Suppressor macrophage treated with lipopolysaccharide for 4 hours (primary cell): ENCODE measurements at regions not wholly inside any gene's neighbourhood (a gene's known extent, or its start where the extent isn't known, plus 50 kb on each side); places are given as distances from the start of the nearest gene placed in this dataset.

ENCODE experiments used
- DNase-seq: peaks from one replicate; pipeline ENCODE4 v3.0.0-alpha.2; 2020

DNA sequence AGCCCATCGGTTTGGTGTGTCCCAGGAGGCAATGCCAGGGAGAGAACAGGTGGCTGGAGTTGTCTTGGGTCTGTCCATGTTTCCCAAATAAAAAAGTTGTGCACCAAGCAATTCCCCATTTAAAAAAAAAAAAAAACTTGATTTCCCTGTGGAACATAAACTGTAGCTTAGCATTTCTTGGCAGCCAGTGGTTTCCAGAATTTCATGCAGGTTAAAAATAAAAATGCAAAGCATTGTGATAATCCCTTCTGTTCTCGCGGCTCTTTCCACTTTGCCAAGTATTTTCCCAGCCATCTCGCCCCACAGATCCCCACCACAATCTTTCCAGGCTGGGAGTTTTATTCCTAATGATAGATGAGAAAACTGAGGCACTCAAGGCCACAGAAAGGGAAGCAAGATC, 51.4 kb upstream of the MSX1 start:
- no peak for DNase-seq

DNA sequence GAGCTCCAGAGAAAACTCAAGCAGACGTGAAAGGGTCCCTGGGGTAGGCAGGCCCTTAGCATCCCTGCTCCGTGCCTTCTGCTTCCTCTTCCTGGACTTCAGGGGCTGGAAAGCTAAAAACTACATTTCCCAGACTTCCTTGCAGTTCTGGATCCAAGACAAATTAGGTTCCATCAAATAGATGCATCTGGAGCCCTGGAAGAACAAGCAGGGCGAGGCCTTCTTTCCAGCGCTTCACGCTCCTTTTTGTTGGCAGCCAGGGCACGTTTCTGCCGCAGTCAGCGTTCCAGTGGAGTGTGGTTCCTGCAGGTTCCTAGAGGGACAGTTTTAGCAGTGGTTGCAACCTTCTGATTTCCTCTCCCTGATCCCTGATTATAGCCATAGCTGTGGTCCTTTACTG, 53.6 kb upstream of the MSX1 start:
- no peak for DNase-seq

DNA sequence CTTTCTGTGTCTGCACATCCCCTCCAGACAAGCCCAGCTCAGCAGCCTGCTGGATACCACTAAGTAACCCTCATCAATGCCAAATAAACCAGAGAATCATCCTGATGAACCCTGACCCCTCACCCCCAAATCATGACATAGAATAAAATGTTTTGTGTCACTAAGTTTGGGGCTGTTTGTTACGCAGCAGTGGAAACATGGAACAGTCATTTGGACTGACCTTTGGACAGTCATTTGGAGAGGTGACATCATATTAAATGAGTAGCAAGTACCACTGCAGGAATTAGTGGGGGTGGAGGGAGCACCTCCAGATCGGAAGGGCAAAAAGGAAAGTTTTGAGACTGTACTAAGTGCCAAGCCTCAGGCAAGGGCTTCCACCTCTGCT, 55.6 kb upstream of the MSX1 start:
- DNase-seq: no peak

DNA sequence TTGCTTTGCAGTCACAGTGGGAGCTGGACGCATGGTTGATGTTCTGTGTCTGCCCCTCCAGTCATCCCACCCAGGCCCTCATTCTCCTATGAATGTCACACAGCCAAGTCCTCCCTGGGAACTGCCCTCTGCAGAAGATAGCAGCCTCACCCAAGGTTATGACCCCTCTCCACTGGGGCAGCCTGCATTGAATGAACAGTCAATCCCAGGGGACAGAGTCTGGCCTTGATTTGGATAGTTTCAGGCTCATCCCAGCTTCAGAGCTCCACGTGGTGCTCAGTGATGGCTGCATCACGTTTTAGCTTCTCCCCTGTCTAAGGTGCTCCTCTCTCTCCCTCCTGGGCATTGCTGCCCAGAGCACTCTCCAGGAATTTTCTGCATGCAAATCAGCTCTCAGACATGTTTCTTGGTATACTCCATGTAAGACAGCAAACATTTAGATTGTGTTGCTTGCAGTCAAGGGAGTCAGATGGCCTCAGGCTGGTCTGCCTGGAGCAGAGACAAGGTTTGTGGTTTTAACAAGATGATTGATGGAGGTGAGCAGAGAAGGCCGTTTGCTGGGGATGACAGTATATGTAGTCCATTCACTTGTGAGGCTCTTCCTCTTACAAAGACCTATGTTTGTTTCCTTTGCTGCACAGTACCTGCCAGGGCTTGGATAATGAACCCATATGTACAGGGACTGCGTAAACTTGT, 56.1 kb upstream of the MSX1 start:
- no peak for DNase-seq

DNA sequence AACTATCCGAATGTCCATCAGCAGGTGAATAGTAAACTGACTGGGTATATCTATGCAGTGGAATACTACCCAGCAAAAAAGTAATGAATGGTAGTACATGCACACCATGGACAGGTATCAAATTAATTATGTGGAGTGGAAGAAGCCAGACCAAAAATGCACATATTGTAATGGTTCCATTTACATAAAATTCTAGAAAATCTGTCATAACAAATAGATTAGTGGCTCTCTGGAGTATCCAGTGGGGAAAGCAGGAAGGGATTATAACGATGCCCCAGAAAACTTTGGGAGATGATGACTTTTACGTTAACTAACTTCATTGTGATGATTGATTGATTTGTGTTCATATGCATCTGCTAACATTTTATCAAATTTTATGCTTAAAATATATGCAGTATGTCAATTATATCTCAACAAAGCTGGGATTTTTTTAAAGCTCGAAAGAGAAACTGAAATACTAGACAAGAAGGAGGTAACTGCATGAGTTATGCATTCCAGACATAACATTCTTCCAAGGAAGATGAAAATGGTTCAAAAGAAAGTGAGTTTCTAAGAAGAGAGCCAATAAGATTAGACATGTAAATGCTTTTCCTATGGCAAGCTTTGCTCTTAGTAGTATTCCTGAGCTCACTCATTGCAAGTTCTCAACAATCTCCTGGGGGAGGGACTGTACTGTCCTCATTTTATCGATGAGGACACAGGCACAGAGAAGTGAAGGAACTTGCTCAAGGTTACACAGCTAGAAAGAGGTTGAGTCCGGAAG, 58.6 kb upstream of the MSX1 start:
- DNase-seq: no peak

DNA sequence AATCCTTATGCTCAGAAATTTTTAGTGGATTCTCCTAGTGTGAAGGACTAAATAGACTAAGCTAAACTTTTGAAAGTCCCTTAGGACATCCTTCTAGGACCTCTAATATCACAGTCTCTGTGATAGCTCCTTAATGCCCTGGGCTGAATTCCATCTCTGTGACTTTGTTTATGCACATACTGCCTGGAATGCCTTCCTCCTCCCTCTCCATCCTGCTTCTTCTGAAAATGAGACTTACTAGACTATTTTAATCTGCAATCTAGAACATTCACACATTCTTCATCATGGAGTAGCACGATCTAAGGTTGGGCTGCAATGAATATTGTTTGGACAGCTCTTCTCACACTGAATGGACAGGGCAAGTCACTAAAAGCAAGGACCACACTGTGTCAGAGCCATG, 65.0 kb upstream of the MSX1 start:
- no peak for DNase-seq

DNA sequence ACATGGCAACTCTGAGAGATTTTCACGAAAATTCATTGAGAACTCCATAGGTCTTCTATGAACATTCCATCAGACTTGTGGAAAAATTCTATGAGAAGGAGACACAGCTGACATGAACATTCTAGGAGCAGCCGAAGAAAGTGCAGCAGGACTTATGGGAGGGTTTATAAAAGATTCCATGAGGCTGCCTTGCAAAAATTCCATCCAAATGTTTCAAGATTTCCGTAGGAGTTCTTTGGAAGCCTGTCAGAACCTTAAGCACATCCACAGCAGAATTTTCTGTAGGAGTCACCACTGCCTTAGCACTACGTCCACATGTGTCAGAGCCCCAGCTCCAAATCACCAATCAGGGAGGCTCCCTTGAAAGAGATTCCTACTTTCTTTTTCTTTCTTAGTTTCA, 67.0 kb upstream of the MSX1 start:
- DNase-seq: no peak

DNA sequence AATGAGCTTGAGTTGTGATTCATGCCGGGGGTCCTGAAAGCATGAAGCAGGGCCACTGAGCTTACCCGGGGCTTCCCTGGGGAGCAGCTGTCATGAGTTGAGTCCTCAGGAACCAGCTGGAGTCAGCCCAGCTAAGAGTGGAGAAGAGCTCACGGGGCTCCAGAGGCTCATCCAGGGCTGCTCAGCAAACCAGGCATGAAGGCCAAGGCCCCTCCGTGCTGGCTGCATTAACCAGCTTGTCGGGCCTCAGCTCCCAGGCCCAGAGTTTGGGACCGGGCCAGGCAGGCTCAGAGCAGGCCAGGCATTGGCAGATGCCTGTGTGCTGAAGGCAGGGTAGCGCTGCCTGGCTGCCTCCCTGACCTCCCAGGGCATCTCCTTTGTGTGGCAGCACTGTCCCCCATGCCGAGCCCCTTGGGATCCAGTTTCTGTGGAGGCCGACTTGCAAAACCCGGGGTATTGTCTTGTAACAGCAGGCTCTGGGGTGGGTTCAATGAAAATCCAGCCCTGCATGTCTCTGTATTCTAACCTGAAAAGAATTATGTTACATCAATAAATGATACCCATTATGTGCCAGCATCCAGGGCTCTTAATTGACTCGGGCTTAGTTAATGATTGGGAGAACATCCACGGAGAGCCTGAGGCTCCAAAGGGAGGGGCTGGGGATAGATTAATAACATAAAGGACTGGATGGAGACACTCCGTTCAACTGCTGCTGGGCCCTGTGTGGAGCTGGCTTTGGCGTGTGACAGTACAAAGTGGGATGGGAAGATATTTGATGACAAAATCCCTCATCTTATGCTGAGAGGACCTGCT, 68.0 kb upstream of the MSX1 start:
- no peak for DNase-seq

DNA sequence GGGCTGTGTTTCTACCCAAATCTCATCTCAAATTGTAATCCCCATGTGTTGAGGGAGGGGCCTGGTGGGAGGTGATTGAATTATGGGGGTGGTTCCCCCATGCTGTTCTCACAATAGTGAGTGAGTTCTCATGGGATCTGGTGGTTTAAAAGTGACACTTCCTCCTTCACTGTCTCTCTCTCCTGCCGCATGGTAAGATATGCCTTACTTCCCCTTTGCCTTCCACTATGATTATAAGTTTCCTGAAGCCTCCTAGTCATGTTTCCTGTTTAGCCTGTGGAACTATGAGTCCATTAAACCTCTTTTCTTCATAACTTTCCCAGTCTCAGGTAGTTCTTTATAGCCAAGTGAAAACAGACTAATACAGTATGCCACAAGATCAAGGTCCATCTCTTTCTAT, 70.0 kb upstream of the MSX1 start:
- peak; percentile 6 for DNase-seq

DNA sequence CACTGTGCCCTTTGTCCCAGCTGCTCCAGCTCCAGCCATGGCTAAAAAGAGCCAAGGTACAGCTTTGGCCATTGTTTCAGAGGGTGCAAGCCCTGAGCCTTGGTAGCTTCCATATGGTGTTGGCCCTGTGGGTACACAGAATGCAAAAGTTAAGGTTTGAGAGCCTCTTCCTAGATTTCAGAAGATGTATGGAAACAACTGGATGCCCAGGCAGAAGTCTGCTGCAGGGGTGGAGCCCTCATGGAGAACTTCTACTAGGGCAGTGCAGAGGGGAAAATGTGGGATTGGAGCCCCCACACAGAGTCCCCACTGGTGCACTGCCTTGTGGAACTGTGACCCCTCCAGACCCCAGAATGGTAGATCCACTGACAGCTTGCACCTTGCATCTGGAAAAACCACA, 70.9 kb upstream of the MSX1 start:
- no peak for DNase-seq

DNA sequence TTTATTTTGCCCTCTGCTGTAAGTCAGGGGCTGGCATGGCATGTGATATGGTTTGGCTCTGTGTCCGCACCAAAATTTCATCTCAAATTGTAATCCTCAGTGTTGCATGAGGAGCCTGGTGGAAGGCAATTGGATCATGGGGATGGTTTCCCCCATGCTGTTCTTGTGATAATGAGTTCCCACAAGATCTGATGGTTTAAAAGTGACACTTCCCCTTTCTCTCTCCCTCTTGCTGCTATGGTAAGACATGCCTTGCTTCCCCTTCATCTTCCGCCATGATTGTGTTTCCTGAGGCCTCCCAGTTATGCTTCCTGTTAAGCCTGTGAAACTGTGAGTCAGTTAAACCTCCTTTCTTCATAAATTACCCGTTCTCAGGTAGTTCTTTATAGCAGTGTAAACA, 72.0 kb upstream of the MSX1 start:
- peak; percentile 10 for DNase-seq

DNA sequence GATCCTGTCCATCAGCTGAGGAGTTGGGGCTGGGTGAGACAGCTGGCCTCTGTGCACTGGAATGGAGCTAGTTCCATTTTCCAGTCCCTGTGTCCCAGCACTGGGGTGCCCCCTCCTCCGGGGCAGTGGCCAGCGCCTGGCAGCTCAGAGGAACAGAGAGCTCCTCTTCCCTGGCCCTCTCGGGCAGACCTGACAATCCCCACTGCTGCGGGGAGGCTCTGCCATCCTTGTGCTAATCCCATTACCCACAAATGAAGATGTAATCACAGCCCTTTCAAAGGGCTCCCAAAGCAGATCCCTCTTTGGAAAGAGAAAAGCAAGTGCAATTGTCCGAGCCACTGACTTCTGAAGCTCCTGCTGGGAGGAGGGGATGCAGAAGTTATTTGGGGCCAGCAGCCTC, 75.1 kb upstream of the MSX1 start:
- DNase-seq: no peak

DNA sequence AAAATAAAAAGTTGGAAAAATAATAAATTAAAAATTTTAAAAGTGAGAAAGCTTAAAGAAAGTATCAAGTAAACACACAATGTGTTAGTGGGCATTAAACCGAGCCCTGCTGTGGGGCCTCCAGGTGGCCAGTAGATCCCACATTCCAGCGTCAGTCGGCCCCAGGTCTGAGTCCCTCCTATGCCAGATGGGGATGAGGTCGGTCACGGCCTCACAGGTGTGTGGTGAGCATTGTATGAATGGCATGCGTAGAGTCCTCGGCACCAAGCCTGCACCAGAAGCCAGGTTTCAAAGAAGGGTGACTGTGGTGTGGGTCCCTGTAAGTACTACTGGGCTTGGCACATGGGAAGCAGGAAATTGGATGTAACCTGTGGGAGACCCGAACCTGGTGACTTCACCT, 75.6 kb upstream of the MSX1 start:
- no peak for DNase-seq

DNA sequence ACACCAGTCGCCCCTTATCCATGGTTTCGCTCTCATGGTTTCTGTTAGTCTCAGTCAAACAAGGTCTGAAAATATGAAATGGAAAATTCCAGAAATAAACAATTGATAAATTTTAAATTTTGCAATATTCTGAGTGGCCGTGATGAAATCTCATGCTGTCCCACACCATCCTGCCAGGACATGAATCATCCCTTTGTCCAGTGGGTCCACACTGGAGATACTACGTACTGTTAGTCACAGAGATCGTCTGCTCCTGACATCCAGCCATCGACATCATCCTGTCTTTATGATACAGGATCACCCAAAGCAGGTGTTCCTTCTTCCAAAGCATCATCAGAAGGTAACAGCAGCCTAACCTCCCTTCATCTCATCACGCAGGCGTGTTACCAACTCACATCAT, 76.5 kb upstream of the MSX1 start:
- DNase-seq: no peak

DNA sequence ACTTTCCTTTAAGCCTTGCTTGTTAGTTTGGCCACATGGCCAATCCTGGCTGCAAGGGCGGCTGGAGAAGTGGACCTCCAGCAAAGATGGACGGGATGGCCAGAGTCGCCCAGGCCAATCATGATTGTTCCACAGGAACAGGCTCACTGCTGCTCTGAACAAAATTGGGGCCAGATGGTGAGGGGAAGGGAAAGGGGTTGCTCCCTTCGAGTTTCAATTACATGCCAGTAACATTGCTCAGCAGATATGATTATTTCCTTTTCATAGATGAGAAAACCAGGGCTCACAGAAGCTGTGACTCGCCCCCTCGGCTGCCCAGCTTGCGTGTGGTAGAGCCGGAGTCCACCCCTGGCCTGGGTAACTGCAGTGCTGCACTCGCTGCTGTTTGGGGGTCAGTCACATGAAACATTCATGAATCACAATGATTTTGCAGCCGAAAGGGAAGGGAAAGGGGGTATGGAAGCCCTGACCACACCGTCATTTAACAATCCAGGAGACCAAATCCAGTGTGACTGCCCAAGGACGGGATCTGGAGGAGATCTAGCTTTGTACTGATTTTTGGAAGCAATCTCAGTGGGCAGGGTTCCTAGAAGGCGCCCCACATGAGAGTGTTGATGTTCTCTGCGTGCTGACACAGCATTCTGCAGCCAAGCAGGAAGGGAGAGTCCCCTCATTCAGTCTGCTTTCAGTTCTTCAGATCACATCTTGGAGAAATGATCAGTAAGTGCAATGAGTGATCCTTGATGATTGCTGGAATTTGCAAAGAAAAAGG, 77.3 kb upstream of the MSX1 start:
- no peak for DNase-seq

DNA sequence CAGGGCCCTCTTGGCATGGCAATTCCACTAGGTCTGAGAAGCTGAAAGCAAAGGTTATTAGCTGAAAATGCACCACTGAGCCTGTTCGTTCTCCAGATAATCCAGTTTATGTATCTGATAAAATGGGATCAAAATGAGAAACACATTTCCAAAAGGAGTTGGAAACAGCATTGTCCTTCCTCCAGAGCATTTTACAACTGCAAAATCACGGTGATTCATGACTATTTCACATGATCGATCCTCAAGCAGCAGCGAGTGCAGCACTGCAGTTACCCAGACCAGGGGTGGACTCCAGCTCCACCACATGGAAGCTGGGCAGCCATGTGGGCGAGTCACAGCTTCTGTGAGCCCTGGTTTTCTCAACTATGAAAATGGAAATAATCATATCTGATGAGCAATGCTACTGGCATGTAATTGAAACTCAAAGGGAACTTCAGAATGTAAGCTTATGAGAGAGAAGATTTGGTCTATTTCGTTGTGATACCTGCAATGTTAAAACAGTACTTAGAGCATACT, 78.7 kb upstream of the MSX1 start:
- DNase-seq: no peak

DNA sequence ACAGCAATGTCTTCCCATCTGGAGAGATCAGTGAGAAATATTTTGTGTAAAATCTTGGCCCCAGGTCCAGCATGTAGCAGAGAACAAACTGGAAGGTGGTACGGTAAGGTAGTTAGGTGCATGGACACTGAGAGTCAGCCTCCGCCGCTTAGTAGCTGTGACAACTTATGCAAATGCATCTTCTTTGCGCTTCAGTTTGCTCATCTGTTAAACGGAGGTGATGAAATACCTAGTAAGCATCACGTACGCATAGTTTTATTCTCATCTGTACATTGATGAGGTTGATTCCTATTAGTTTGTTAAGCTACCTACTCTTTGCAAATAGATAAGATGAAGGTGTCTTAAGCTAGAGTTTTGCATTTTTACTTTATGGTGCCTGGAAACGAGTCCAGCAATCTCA, 80.0 kb upstream of the MSX1 start:
- DNase-seq: no peak

DNA sequence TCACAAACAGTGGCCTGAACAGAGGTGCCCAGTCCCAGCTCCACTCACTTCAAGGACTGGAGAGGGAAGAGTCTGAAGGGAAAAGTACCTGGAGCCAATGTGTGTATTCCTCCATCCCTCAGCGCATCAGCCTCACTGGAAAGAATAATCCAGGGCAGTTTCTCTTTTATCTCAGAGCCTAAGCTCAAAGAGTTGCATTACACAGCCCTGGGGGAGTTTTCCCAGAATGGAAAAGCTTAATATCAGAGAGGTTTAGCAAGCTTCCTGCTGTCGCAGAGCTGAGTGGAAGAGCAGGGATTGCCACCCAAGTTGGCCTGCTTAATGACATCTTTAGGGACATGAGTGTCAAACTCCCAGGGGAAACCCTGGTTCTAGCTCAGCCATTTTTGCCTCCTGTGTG, 80.4 kb upstream of the MSX1 start:
- DNase-seq: no peak

DNA sequence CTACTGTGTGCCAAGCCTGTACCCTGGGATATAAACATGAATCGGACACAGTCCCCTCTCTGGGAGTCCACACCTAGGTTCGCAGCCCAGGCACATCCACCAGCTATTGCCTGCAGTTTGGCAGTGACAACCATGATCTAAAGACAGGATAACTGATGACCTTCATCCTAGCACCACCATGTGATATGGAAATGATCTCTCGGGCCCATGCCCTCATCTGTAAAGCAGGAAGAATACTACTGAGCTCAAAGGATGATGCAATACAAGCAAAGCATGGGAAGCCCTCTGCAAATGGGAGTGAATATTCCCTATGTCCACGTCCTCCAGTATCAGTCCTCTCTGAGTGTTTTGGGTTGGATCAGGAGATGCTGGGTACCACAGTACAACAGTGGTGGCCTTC, 80.9 kb upstream of the MSX1 start:
- no peak for DNase-seq

DNA sequence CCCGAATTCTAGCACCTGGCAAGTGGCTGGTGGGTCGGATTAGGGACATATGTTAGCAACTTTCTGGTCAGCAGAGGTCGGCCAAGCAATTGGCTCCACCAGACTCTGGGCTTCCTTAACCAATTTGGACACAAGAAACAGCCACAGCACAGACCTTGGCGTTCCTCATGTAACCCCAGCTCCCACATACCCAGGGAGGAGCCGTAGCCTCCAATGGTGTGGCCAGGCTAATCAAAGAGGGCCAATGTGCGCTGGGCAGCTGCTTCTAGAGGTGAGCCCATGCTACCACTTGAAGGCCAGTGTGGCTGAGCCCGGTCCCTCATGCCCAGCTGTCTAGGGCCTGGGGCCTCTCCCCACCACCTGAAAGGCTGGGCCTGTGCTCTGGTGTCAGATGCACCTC, 82.5 kb upstream of the MSX1 start:
- DNase-seq: no peak

DNA sequence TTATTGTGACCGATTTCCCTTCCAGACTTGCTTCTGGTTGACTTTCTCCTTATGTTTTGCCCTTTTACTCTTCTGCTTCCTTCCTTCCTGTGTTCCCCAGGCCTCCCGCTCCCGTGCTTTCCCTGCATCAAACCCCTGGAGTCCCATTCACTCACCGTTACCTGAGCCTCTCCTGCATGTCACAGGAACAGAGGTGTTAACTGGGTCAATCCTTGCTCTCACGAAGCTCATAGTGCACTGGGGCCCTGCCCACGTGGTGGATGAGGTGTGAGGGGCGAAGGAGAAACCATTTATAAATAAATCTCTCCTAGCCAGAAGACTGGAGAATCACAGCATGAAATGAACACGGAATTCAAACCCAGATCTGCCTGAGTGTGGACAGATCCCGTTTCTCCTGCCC, 83.1 kb upstream of the MSX1 start:
- DNase-seq: no peak

DNA sequence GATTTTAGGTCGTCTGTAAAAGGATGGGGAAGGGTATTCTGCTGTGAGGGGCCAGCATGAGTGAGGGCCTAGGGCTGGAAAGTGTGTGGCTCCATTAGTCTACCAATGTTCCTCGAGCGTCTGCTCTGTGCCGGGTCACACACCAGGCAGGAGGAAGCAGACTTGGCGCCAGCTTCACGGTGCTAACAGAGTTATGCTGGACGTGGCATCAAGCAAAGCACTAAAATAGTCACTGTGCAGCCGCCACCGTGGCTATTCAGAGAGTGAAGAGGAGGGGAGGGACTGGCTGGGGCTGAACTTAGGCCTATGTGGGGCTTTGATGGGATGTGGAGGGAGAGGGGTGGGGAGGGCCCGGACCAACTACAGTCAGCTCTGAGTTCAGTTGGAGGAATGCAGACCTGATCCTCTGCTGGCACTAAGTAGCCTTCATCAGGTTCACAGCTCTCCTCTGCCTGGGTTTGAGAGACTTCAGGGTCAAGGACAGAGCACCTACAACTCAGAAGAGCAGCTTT, 83.9 kb upstream of the MSX1 start:
- no peak for DNase-seq

DNA sequence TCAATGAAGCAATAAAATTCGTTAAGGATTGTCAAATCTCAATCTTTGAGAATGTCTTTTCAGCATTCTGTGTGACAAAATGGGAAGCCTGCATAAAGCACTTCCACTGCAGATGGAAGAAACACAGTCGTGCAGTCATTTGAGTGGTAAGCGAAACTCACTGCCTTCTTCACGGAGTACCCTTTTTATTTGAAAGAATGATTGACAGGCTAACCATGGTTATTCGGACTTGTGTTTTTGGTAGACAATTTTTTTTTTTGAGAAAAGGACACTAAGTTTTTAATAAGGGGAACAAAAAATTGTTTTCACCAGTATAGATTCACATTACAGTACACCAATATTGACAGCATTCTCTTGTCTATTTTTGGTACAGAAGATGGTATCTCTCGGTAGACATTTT, 86.9 kb upstream of the MSX1 start:
- no peak for DNase-seq
